SK-N-SH treated with all-trans-retinoic acid at 6 μM for 48 hours (cell line): ENCODE measurements at regions not wholly inside any gene's neighbourhood (a gene's known extent, or its start where the extent isn't known, plus 50 kb on each side); places are given as distances from the start of the nearest gene placed in this dataset.

Source experiments
- GLIS3 ChIP-seq: fragments of 250-450 bp; sonication (Bioruptor Pico); IDR thresholded peaks from 2 replicates; pipeline ENCODE4 v1.5.0; 2020; ENCODE audit warnings: mild to moderate bottlenecking, moderate library complexity
- PPARA ChIP-seq: fragments of 250-450 bp; sonication (Bioruptor Pico); IDR thresholded peaks from 2 replicates; pipeline ENCODE4 v1.5.0; 2020; ENCODE audit warnings: mild to moderate bottlenecking, borderline replicate concordance
- RARB ChIP-seq: fragments of 250-450 bp; sonication (Bioruptor Pico); IDR thresholded peaks from 2 replicates; pipeline ENCODE4 v1.8.0; 2021; ENCODE audit warnings: mild to moderate bottlenecking, moderate library complexity
- TOX ChIP-seq: fragments of 250-450 bp; sonication (Bioruptor Pico); IDR thresholded peaks from 2 replicates; pipeline ENCODE4 v1.8.0; 2021; ENCODE audit warnings: mild to moderate bottlenecking, moderate library complexity, borderline replicate concordance
- ZFP3 ChIP-seq: fragments of 250-450 bp; sonication (Bioruptor Pico); IDR thresholded peaks from 2 replicates; pipeline ENCODE4 v1.5.0; 2020; ENCODE audit warnings: mild to moderate bottlenecking, moderate library complexity
- TF ChIP-seq, protein P1 (sequence below): fragments of 250-450 bp; sonication (Bioruptor Pico); IDR thresholded peaks from 2 replicates; pipeline ENCODE4 v1.5.1; 2020; ENCODE audit warnings: low read depth, mild to moderate bottlenecking, moderate library complexity
- TF ChIP-seq, protein P2 (sequence below): fragments of 250-450 bp; sonication (Bioruptor Pico); IDR thresholded peaks from 2 replicates; pipeline ENCODE4 v1.5.0; 2020; ENCODE audit warnings: mild to moderate bottlenecking, moderate library complexity
- TF ChIP-seq, protein P3 (sequence below): fragments of 250-450 bp; sonication (Bioruptor Pico); IDR thresholded peaks from 2 replicates; pipeline ENCODE4 v1.8.0; 2021; ENCODE audit warnings: low read depth, mild to moderate bottlenecking, moderate library complexity, borderline replicate concordance
- TF ChIP-seq, protein P4 (sequence below): fragments of 250-450 bp; sonication (Bioruptor Pico); IDR thresholded peaks from 2 replicates; pipeline ENCODE4 v1.8.0; 2020; ENCODE audit warnings: mild to moderate bottlenecking, moderate library complexity, borderline replicate concordance

DNA sequence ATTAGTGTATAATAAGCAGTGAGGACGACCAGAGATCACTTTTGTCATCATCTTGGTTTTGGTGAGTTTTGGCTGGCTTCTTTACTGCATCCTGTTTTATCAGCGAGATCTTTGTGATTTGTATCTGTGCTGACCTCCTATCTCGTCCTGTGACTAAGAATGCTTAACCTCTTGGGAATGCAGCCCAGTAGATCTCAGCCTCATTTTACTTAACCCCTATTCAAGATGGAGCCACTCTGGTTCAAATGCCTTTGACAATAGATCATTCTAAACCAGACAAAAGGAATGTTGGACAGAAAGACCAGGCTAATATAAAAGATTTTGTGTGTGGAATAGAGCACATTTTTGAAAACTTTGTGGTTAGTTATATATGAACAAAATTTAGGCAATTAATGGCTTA, 618.5 kb upstream of the BCHE start:
- TF ChIP-seq, protein P1, sequence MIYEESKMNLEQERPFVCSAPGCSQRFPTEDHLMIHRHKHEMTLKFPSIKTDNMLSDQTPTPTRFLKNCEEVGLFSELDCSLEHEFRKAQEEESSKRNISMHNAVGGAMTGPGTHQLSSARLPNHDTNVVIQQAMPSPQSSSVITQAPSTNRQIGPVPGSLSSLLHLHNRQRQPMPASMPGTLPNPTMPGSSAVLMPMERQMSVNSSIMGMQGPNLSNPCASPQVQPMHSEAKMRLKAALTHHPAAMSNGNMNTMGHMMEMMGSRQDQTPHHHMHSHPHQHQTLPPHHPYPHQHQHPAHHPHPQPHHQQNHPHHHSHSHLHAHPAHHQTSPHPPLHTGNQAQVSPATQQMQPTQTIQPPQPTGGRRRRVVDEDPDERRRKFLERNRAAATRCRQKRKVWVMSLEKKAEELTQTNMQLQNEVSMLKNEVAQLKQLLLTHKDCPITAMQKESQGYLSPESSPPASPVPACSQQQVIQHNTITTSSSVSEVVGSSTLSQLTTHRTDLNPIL (CRISPR knock-in tag) = no peak
- TF ChIP-seq, protein P2, sequence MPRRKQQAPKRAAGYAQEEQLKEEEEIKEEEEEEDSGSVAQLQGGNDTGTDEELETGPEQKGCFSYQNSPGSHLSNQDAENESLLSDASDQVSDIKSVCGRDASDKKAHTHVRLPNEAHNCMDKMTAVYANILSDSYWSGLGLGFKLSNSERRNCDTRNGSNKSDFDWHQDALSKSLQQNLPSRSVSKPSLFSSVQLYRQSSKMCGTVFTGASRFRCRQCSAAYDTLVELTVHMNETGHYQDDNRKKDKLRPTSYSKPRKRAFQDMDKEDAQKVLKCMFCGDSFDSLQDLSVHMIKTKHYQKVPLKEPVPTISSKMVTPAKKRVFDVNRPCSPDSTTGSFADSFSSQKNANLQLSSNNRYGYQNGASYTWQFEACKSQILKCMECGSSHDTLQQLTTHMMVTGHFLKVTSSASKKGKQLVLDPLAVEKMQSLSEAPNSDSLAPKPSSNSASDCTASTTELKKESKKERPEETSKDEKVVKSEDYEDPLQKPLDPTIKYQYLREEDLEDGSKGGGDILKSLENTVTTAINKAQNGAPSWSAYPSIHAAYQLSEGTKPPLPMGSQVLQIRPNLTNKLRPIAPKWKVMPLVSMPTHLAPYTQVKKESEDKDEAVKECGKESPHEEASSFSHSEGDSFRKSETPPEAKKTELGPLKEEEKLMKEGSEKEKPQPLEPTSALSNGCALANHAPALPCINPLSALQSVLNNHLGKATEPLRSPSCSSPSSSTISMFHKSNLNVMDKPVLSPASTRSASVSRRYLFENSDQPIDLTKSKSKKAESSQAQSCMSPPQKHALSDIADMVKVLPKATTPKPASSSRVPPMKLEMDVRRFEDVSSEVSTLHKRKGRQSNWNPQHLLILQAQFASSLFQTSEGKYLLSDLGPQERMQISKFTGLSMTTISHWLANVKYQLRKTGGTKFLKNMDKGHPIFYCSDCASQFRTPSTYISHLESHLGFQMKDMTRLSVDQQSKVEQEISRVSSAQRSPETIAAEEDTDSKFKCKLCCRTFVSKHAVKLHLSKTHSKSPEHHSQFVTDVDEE (CRISPR knock-in tag) = no peak
- TF ChIP-seq TOX = no peak
- TF ChIP-seq GLIS3 = no peak
- TF ChIP-seq, protein P3, sequence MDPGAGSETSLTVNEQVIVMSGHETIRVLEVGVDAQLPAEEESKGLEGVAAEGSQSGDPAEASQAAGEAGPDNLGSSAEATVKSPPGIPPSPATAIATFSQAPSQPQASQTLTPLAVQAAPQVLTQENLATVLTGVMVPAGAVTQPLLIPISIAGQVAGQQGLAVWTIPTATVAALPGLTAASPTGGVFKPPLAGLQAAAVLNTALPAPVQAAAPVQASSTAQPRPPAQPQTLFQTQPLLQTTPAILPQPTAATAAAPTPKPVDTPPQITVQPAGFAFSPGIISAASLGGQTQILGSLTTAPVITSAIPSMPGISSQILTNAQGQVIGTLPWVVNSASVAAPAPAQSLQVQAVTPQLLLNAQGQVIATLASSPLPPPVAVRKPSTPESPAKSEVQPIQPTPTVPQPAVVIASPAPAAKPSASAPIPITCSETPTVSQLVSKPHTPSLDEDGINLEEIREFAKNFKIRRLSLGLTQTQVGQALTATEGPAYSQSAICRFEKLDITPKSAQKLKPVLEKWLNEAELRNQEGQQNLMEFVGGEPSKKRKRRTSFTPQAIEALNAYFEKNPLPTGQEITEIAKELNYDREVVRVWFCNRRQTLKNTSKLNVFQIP (CRISPR knock-in tag) = no peak
- no peak for TF ChIP-seq RARB (CRISPR knock-in tag)
- no peak for TF ChIP-seq PPARA
- TF ChIP-seq, protein P4, sequence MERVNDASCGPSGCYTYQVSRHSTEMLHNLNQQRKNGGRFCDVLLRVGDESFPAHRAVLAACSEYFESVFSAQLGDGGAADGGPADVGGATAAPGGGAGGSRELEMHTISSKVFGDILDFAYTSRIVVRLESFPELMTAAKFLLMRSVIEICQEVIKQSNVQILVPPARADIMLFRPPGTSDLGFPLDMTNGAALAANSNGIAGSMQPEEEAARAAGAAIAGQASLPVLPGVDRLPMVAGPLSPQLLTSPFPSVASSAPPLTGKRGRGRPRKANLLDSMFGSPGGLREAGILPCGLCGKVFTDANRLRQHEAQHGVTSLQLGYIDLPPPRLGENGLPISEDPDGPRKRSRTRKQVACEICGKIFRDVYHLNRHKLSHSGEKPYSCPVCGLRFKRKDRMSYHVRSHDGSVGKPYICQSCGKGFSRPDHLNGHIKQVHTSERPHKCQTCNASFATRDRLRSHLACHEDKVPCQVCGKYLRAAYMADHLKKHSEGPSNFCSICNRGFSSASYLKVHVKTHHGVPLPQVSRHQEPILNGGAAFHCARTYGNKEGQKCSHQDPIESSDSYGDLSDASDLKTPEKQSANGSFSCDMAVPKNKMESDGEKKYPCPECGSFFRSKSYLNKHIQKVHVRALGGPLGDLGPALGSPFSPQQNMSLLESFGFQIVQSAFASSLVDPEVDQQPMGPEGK = no peak
- TF ChIP-seq ZFP3 = no peak
